ENCODE measurements at regions not wholly inside any gene's neighbourhood (a gene's known extent, or its start where the extent isn't known, plus 50 kb on each side); places are given as distances from the start of the nearest gene placed in this dataset.
A peak's percentile ranks its signal among the peaks of the same experiment; 100 is the strongest.

- TF ChIP-seq E2F6 (IDR thresholded peaks at IDR 0.05; ENCODE audit: borderline replicate concordance, low read depth) (no peak), ZSCAN20 (CRISPR knock-in tag; IDR thresholded peaks at IDR 0.05) (no peak), JUN (IDR thresholded peaks at IDR 0.05) (no peak), BCL3 (IDR thresholded peaks at IDR 0.05) (no peak), ZC3H11A (IDR thresholded peaks at IDR 0.05) (no peak)
- Histone ChIP-seq H3K27ac (no peak overlapping the region), H3K4me2 (no peak overlapping the region), H3K4me3 (no peak overlapping the region), H3K9me3 (no peaks in the 10 kb centered on the region), H3K4me1 (peaks cover 10% of the 10 kb centered on the region; the same call in 2 of the 3 replicates)
- FAIRE-seq (no peak), DNase-seq (ENCODE audit: low read depth in 1 of 2, low spot score in 1 of 2) (no peak), ATAC-seq (no peak)
- WGBS (ENCODE audit: missing lambda C conversion rate): 63% methylated on average over 5 of the region's 5 CpGs
- CTCF ChIA-PET: no interaction called here
- POLR2A ChIA-PET: no interaction called here
These were observed 64.5 kb upstream of the NLK start for GRCh38 chr17:27977751-27978688.

GRCh38 chr17:27978689-27979175 is 63.7 kb upstream of the NLK start:
- ChIA-PET POLR2A (no interaction called here), CTCF (no interaction called here)
- no peak overlapping the region for H3K27ac ChIP-seq
- 76% methylated on average over 5 of the region's 5 CpGs for WGBS (ENCODE audit: missing lambda C conversion rate)
- H3K4me1 ChIP-seq: peaks cover 10% of the 10 kb centered on the region; the same call in 2 of the 3 replicates
- no peak for FAIRE-seq
- H3K9me3 ChIP-seq: no peaks in the 10 kb centered on the region
- H3K4me2 ChIP-seq: no peak overlapping the region
- TF ChIP-seq CBX8 (IDR thresholded peaks at IDR 0.05): no peak
- TF ChIP-seq JUN (IDR thresholded peaks at IDR 0.05): no peak
- TF ChIP-seq ESRRA (IDR thresholded peaks at IDR 0.05; ENCODE audit: borderline replicate concordance, low read length): no peak
- no peak for TF ChIP-seq EP300 (IDR thresholded peaks at IDR 0.05)
- TF ChIP-seq MAFK (IDR thresholded peaks at IDR 0.05; ENCODE audit: partially characterized antibody): no peak
- no peak for TF ChIP-seq HEYL (CRISPR knock-in tag; IDR thresholded peaks at IDR 0.05)
- no peak for TF ChIP-seq RFX5 (IDR thresholded peaks at IDR 0.05)
- no peak for TF ChIP-seq GATA3 (IDR thresholded peaks at IDR 0.05; ENCODE audit: borderline replicate concordance)
- no peak for TF ChIP-seq JUNB (IDR thresholded peaks at IDR 0.05)
- TF ChIP-seq NR3C1 (IDR thresholded peaks at IDR 0.05): no peak
- no peak for TF ChIP-seq RARB (CRISPR knock-in tag; IDR thresholded peaks at IDR 0.05)
- TF ChIP-seq E2F6 (IDR thresholded peaks at IDR 0.05; ENCODE audit: borderline replicate concordance, low read depth): no peak
- TF ChIP-seq CHD2 (IDR thresholded peaks at IDR 0.05; ENCODE audit: low read length, partially characterized antibody): no peak
- no peak for TF ChIP-seq FOXS1 (CRISPR knock-in tag; IDR thresholded peaks at IDR 0.05)
- no peak for TF ChIP-seq RNF2 (IDR thresholded peaks at IDR 0.05; ENCODE audit: borderline replicate concordance, low read depth)
- DNase-seq (ENCODE audit: low read depth in 1 of 2, low spot score in 1 of 2): no peak
- ATAC-seq: no peak
- no peak overlapping the region for H3K4me3 ChIP-seq

- peak overlapping the region; percentile 14; the same call in 2 of the 3 replicates for H3K4me2 ChIP-seq
- WGBS (ENCODE audit: missing lambda C conversion rate): 19% methylated on average over 3 of the region's 3 CpGs
- no peak overlapping the region for H3K4me3 ChIP-seq
- H3K4me1 ChIP-seq: peaks cover 10% of the 10 kb centered on the region; the same call in 2 of the 3 replicates
- no peak for FAIRE-seq
- ATAC-seq: peak in 1 of 2 experiments; percentile 71; a peak in 4 of 6 replicates
- no peaks in the 10 kb centered on the region for H3K9me3 ChIP-seq
- POLR2A ChIA-PET: no interaction called here
- DNase-seq (ENCODE audit: low read depth in 1 of 2, low spot score in 1 of 2): peak; percentile 42 to 72
- CTCF ChIA-PET: interaction anchor here (1.0 kb wide), 1 partner anchor 86 kb away, joined by 4 read pairs; no protein-coding TSS in a partner anchor
- no peak overlapping the region for H3K27ac ChIP-seq
- no peak for TF ChIP-seq HES2 (IDR thresholded peaks at IDR 0.05)
- no peak for TF ChIP-seq ZSCAN20 (CRISPR knock-in tag; IDR thresholded peaks at IDR 0.05)
- TF ChIP-seq USF2 (IDR thresholded peaks at IDR 0.05): no peak
- no peak for TF ChIP-seq FOSL2 (IDR thresholded peaks at IDR 0.05)
- TF ChIP-seq FOSL2 (CRISPR knock-in tag; IDR thresholded peaks at IDR 0.05): peak; percentile 72
- TF ChIP-seq ELK1 (IDR thresholded peaks at IDR 0.05; ENCODE audit: low read depth, low read length): no peak
- TF ChIP-seq FOXS1 (CRISPR knock-in tag; IDR thresholded peaks at IDR 0.05): no peak
- no peak for TF ChIP-seq HMGXB4 (CRISPR knock-in tag; IDR thresholded peaks at IDR 0.05; ENCODE audit: borderline replicate concordance)
- TF ChIP-seq TP53 (CRISPR knock-in tag; IDR thresholded peaks at IDR 0.05): no peak
- no peak for TF ChIP-seq TFCP2L1 (CRISPR knock-in tag; IDR thresholded peaks at IDR 0.05)
These were observed 62.4 kb upstream of the NLK start for GRCh38 chr17:27980043-27980442.
